ENCODE measurements at regions not wholly inside any gene's neighbourhood (a gene's known extent, or its start where the extent isn't known, plus 50 kb on each side); places are given as distances from the start of the nearest gene placed in this dataset.
"Not testable (repeated sequence)": the region's sequence is repeated elsewhere in the genome, so short reads cannot be mapped to it uniquely, and the experiment has no call there.

DNA sequence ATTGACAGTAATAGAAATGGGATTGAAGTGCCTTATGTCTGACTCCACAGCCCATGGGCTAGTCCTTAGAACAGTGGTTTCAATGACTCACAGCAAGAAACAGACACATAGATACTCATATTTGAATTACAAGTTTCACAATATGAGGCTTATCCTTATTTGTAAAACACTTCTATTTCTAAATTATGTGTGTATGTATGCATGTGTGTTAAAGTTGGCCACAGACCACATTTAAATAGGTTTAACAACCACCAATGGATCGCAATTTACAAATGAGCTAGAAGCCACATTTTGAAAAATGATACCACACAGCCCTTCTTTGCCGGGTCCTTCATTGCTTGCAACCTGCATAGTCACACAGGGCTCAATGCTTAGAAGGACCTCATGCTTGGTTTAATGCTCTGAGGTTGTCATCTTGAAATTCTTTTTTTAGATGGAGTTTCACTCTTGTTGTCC, 157.8 kb upstream of the PREP start:
- no peak for DNase-seq

DNA sequence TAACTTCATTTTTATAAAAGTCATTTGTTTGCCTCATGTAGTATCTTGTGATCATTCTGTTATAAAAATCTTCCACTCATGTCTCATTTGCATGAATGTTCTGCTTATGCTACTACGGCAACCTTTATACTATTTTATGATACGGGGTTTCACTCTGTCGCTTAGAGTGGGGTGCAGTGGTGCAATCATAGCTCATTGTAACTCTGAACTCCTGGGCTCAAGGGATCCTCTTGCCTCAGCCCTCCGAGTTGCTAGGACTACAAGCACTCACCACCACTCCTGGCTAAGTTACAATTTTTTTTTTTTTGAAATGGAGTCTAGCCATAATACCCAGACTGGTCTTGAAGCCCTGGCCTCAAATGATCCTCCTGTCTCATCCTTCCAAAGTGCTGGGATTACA, 154.4 kb upstream of the PREP start:
- DNase-seq = no peak

DNA sequence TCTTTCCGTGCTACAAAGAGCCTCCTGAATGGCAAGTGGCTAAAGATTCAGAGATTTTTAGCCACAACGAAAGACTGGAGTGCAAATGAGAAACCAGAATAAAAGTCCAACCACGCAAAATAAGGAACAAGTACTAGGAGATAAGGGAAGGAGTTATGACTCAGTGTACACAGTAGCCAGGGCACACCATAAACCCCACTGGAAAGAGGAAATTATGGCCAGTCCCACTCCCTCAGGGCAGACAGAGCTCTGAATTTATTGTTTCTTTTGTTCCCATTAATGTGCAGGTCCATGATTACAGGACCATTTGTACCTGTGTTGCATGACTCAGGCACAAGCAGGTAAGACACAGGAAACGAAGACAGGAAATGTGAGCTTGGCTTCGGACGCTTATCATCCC, 150.3 kb upstream of the PREP start:
- no peak for DNase-seq

DNA sequence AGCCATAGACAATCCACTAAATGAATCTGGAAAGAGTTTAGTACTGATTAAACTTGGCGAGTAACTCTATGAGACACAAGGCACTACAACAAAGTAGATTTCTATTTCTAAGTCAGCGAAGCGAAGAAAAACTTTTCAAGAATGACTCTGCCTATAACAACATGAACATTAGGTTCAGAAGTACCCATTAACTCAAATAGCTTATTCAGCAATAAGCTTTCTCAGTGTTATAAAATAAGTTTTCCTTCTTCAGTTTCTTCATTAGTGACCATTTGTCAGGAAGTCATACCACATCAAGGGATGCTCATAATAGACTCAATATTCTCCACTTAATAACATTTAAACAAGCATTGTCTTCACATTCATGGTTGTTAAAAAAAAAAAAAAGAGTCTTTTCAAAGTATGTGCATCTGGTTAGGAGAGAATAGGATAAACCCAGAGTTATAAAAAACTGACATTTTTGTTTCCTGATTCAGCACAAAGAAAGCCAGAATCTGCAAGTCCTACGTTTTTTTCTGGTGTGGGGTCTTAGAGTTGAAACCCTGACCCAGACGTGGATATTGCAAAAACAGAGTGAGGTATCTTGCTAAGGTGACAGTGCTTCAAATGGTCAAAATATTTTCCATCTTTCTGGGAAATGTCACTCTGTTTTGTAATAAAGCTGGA, 148.2 kb upstream of the PREP start:
- DNase-seq = no peak

DNA sequence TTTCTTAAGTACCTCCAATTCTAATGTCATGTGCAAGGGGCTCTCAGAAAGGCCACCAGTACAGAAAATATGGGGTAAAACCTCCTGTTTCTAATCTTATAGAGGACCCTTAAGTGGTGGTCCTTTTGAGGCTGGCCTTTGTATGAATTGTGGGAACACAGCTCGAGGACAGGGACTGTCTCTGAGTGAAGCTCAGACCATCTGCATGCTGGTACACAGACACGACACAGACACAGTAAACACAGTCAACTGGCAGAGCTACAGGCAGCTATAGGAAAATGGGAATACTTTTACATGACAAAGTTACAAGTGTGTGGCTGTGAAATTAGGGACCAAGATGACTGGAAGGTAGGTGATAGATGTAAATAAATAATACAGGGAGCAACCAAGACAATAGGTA, 143.9 kb upstream of the PREP start:
- no peak for DNase-seq

DNA sequence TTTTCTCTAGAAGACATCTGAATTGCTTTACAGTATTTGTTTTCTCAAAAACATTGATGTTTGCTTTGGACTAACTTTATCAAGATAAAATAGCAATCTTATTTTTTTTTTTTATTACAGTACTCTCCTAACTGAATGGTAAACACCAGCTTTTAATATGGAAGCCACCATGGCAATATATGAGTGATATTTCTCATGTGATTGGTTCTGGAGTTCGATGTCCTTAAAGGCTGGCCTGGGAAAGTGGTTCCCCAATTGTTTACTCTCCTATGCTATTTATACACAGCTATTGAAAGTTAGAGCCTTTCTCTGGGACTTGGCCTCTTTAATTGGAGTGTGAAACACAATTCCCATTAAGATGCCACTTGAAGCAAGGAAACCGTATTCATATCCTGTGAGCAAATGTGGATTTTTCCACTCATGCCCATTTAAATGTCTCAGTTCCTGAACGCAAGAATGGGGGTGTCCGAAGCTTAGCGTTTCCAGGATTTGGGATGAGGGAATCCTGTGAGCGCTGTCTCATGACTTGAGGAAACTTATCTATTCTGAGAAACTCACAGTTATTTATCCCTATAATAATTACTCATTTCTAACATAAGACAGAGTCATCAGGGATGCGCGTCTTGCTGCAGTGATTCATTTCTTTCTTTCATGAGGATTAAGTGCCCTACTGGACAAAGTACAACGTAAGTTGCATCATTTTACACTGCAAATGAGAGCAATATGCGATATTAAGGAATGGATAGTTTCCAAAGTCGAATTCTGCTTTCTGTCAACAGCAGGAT, 143.3 kb upstream of the PREP start:
- DNase-seq = no peak

DNA sequence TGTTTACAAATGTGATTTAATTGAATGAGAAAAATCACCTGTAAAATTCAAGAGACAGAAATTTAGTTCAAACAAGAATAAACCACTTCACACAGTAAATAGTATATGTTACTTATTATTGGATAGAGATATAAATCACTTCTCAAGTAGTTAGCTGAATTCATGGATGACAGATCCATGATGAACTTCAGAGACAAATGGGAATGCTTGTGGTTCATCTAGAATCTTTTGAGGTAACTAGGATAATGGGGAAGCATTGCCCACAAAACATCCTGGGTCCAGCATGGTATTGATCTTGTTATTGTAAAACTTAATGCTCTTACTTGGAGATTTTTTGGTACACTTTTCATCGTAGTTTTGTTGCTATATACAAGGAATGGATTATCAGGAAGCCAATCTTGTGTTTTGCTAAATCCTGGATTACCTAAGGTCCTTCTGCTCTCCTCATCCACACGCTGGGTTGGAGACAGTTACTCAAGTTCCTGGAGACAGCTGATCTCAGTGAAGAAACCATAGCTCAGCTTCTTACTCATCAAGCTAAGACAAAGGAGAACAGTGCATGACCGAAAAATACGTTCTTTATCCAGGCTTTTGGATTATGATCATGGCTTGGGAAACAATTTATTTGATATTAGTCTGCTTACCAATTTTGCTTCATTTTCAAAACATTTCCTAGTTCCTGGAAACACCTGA, 142.5 kb upstream of the PREP start:
- DNase-seq = no peak

DNA sequence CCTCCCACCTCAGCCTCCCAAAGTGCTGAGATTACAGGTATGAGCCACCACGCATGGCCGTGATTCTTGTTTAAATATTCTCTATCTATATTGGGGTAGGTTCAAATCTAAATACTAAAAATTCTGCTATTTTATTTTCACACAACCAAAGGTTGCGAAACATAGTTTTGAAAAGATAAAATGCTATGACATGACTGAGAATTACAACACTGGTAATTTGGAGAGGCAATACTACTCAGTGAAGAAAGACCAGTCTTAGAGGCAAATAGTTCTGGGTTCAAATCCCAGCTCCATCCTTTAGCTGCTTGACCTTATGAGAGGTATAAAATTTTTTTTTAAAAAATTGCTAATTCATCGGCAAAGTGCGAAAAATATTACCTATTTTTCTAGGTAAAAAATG, 137.0 kb upstream of the PREP start:
- DNase-seq = no peak

DNA sequence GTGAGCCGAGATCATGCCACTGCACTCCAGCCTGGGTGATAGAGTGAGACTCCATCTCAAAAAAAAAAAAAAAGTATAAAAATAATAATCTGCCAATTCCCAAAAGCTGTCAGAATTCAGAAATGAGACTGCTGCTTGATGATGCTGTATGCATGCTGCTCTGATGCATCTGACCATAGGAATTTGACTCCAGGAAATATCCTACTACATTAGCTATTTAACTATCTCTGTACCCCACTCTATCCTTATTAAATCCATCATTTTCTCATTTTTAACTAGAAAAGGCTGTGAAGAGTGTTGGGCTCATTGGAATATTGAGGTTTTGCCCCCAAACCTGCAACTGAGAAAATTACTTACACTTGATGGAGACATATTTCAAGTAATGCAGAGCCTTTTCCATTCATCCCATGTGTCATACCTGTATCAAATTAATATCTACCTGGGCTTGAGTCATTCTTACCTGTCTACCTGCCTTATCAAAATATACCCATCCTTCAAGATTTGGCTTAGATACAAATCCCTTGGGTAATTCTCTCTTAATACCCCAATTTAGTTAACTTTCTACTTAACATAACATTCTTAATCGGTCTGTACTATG, 135.2 kb upstream of the PREP start:
- no peak for DNase-seq

DNA sequence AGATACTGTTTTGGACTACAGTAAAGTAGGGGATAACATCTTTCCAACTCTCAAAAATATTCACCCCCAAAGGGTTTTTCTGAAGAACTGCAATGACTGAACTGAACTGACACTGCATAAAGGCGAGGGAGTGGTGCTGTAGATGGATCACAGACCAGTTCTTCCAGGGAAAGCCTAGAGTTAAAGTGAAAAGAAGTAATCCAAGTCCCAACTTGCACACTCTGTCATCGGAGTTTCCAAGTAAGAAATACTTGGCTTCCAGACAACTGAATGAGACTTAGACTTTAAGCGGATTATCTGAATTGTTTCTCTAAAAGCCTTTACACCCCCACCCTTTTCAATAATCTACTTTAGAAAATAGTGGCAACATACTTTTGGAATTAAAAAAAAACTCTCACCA, 134.1 kb upstream of the PREP start:
- no peak for DNase-seq

DNA sequence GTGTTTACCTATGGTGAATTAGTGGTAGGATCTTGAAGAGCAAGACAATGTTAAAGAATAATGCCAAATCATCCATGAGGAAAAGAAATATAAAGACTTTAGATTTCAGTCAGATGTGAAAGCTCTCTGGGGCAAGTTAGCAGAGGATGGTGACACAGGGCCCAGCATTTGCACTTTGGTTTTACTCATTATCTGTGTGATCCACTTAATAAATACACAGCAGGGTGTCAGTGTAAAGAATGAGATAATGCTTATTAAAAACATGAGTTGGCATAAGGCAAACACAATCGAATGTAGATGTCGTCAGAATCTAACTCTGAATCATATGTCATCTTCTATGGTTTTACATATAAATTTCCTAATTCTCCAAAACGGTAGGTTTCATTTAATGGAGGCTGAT, 130.4 kb upstream of the PREP start:
- no peak for DNase-seq

DNA sequence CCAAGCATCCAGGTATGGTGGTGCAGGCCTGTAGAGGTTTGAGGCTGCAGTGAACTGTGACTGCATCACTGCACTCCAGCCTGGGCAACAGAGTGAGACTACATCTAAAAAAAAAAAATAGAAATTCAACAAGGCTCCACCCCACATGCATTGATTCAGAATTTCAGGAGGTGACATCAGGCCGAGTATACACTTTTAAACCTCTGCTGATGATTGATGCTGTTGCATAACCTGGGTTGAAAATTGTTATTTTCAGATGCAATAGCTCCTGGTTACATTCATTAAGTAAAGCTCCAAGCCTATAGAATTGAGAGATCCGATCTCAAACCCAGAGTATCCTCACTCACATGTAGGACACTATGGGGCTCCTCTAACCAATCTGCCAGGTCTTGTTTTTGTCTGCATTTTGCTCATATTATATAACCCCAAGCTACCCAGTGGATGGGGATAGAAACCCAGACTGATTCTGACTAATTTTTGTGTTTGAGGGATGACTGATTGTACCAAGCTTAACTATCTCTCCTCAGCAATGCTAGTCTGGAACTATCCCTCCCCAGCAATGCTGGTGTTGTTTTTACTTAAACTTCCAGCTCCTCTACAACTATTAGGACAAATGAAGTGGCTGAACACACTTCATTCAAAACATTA, 123.5 kb upstream of the PREP start:
- no peak for DNase-seq

DNA sequence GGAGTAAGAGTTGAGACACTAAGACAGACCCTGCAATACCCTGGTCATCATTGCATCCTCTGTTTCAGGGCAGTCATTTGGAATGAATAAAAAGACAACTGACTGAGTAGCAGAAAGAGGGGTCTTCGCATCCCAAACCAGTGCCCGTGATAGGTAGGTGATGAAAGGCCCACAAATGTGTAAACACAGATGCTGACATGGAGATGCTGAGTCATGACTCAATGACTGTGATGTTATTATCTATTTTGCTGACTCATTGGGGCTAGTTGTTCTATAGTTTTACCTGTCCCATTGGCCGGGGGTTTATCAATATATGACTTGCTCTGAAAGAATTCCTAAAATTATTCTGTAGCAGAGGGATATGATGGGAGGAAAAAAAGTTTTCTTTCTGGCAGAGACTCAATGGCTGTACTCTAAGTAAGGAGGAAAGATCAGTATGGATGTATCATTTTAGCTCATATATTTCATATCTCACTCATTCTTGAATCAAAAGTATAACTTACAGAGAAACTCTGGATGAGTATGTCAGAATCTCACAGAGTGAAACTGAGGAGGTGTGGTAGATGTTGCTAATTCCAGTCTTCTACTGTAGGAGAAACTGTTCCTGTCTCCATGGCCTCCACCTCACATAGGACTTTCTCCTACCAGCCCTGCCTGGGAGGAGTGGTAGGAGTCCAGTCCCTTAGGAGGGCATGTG, 119.9 kb upstream of the PREP start:
- DNase-seq = no peak

DNA sequence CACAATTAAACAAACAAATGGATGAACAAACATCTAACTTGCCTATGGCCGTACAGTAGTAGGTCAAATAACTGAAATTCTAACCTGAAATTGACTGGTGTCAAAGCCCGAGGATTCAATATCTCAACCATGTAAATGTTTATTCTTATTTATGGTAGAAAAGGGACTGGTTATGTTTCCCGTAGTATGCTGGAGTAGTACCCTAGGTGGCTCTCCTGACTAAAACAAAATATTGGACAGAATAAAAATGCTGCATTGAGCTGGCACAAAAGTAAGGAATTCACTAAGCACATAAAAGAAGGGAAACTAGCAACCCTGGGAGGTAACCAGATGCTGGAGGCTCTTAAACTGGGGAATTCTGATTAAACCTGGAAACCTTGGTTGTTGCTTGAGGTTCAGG, 117.1 kb upstream of the PREP start:
- no peak for DNase-seq

DNA sequence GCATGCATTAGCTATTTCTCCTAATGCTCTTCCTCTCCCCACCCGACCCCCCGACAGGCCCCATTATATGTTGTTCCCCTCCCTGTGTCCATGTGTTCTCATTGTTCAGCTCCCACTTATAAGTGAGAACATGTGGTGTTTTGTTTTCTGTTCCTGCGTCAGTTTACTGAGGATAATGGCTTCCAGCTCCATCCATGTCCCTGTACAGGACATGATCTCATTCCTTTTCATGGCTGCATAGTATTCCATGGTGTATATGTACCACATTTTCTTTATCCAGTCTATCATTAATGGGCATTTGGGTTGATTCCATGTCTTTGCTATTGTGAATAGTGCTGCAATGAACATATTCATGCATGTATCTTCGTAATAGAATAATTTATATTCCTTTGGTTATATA, 116.1 kb upstream of the PREP start:
- DNase-seq = not testable (repeated sequence)

DNA sequence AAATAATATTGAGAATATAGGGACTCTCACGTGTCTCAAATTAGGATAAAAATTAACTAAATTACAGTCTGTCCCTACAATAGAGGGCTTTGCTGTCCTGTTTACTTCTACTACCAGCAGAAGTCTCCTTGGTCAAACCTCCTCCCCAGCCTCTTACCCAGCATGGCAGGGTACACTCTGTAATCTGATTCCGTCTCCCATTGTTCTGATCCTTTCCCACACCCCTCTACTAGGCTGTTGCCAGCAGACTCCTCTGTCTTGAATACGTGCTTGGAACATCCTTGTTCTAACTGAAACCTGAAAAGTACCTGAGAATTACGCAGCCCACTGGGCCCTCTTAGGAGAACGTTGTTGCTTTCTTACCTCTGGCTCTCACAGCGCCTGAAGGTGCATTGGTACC, 112.2 kb upstream of the PREP start:
- DNase-seq = no peak

DNA sequence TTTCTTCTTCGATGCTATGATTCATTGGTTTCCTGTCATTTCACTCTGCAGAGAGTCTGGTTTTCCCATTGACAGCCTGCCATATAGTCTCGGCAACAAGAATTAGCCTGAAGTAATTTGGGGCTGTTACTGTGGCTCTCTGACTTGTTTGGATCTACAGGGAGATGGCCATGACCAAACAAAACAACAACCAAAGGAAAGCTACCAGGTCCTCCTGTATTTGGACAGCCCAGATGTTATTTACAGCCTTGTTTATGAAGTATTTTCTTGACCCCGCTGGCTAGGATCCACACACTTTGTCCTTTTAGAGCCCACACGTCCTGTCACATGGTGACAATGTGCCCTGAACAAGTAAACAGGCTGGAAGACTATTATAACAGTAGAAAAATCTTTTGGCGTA, 111.4 kb upstream of the PREP start:
- DNase-seq = no peak

DNA sequence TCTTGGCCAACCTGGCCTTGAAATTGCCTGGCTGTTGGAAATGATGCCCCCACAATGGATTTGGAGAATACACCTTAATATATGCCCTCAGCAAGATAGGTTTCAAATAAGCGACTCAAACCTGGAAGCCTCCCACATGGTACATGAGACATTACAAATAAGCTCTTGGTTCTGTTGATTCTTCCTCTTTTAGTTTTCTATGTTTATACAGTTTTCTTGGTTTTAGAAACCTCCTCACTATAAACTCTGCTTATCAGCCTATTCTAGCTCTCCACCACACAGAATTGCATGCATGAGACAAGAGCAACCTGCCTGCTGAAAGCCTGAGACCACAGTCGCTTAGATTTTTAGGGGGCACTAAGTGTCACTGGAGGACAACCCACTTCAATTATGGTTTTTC, 108.8 kb upstream of the PREP start:
- no peak for DNase-seq

DNA sequence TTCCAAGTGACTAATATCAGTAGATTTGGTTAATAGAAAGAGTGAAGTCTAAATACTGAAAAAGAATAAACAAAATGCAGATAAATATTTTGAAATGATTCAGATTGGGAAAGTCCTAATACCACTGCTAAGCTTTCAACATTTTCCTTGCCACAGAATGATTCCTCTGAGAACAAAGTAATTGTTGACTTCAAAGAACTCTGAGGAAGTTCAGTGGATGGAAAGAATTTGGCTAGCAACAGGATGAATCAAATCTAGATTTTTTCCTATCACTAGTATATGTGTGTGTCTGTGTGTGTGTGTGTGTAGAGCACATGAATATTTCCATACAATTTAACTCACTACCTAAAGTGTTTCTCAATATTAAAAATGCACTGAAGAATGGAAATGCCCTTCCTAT, 107.9 kb upstream of the PREP start:
- DNase-seq = no peak

DNA sequence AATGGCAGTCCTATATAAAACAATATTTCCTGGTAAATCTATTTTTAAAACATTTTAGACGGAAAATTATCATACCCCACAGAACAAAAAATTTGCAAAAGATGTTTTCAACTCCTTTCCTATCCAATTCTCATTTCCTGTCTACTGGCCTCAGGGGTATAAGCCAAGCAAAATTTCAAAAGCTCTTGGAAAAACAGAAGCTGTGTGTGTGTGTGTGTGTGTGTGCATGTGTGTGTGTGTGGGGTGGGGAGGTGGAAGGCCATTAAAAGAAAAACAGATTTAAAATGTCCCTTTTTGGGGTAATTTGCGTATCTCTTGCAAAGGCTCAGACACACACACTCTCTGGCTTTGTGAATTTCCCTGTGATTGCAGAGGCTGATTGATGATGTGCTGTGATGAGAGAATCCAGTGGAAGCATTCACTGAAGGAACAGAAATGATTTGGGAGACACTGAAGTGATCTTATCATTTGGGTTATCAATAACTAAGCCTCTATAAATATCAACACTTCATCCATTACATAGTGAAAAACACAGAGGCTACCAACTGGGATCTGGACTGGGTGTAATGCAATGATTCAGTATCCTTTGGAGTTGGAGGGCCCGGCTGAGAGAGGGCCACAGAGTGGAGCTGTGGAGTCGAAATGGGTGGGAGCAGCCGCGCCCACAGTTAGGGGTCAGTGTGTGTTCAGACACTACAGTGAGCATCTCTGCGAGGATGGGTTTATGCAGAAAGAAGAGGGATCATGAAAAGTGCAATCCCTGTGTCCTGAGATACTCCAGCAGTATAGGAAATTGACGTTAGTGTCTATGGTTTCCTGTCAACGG, 106.8 kb upstream of the PREP start:
- no peak for DNase-seq

DNA sequence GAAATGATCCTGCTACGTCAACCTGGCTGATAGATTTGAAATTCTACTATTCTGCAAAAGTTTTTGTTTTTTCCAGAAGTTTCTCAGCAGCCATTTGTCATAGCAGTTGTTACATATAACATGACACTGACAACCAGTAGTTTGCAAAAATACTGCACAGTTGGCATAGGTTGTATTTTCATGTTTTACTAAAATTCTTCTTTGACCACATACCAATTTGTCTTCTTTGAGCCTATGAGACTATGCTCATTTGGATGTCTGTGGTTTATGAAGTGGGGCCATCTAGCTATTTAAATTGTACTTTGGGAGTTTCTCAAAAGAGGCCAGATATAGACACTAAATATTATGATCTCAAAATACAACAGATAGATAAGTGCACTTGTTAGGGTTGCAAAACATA, 104.9 kb upstream of the PREP start:
- no peak for DNase-seq

DNA sequence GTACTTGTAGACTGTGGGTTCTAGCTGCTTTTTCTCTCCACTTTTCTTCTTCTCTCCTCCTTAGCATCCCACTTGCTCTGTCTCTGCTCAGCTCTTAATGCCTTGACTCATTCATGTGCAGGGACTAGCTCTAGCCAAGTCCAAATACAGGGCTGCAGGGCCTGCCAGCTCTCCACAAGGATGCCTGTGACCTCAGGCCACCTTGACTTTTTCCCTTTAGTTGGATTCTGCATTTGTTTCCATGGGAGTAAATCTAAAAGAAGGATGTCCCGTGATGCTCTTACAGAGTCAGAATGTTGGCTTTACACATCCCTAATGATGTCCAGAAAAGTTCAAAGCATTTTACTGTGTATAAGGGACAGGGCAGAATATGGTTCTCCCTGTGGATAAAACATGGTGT, 101.8 kb upstream of the PREP start:
- no peak for DNase-seq

All from activated CD4-positive, CD25-positive, alpha-beta regulatory T cell treated with anti-CD3 and anti-CD28 coated beads, Interleukin-2, amount 50 U/mL, for 72 hours (primary cell).